HCT116 (cell line): ENCODE measurements at regions not wholly inside any gene's neighbourhood (a gene's known extent, or its start where the extent isn't known, plus 50 kb on each side); places are given as distances from the start of the nearest gene placed in this dataset.
A peak's percentile ranks its signal among the peaks of the same experiment; 100 is the strongest.

Experiments used
- ATAC-seq: fragments of 200-7000 bp; cut with Tn5 transposase; 2 replicates; pipeline ENCODE4 v1.9.1; 2020; ENCODE audit warnings: mild to moderate bottlenecking, moderate library complexity
- BruUV-seq: library from RNA; stranded (reverse); fragments of 400-500 nt; replicated peaks from 2 replicates; lab custom pipeline; 2021; lab: Mats Ljungman, UMichigan
- CTCF ChIA-PET: fragments of 300-600 bp; sonication (Branson Sonifier 250); formaldehyde crosslinking; loops from one replicate; lab custom pipeline; 2021; ENCODE audit warnings: antibody characterized with exemption; lab: Charles Lee
- POLR2A ChIA-PET: fragments of 300-600, 350-600 bp; sonication (Branson Sonifier 250); formaldehyde crosslinking; loops from one replicate; lab custom pipeline; 2021; ENCODE audit warnings: antibody characterized with exemption; lab: Charles Lee
- RAD21 ChIA-PET, 2 experiments: fragments of 300-600 bp; sonication (Branson Sonifier 250); formaldehyde crosslinking; loops; one replicate each; lab custom pipeline; 2023; ENCODE audit warnings: low total read pairs in 2 of 2; ENCODE audit not compliant: uncharacterized antibody in 2 of 2, unreplicated experiment in 2 of 2, low non-redundant PET in 1 of 2; lab: Charles Lee
- DNase-seq: peaks from one replicate; pipeline ENCODE4 v3.0.0-alpha.2; 2010; ENCODE audit warnings: low read depth, low spot score
- H2AFZ ChIP-seq: fragments of 200-600 bp; shearing (Covaris generic), sonication (generic); 2 replicates; pipeline ENCODE4 v1.6.1; 2017; ENCODE audit warnings: low read depth, mixed run types, mixed read lengths, antibody characterized with exemption, low read length; ENCODE audit not compliant: poor library complexity, severe bottlenecking
- H3K27ac ChIP-seq: 2 replicates; pipeline ENCODE4 v1.5.1; 2012; ENCODE audit warnings: low read depth, low read length
- H3K27me3 ChIP-seq: fragments of 200-600 bp; sonication (generic); 2 replicates; pipeline ENCODE4 v1.6.1; 2016; ENCODE audit warnings: mixed run types, low read length, mixed read lengths; ENCODE audit not compliant: insufficient read depth
- H3K36me3 ChIP-seq, 2 experiments: fragments of 200-500 bp in 1 of 2; fragments of 200-600 bp in 1 of 2; sonication (Bioruptor generic) in 1 of 2; sonication (generic) in 1 of 2; 2 replicates each; pipeline versions ENCODE4 v1.5.1 to v1.6.1; 2014 to 2016; ENCODE audit warnings: low read length in 2 of 2, inconsistent platforms in 1 of 2, mixed read lengths in 1 of 2, mixed run types in 1 of 2; ENCODE audit not compliant: insufficient read depth in 2 of 2, control insufficient read depth in 1 of 2
- H3K4me1 ChIP-seq, 2 experiments: fragments of 200-600 bp in 1 of 2; sonication (generic) in 1 of 2; 2 replicates each; pipeline versions ENCODE4 v1.5.1 to v1.6.1; 2012 to 2017; ENCODE audit warnings: low read length in 2 of 2, inconsistent platforms in 1 of 2, mild to moderate bottlenecking in 1 of 2, mixed read lengths in 1 of 2, mixed run types in 1 of 2, moderate library complexity in 1 of 2; ENCODE audit not compliant: insufficient read depth in 2 of 2, control insufficient read depth in 1 of 2
- H3K4me2 ChIP-seq: fragments of 200-600 bp; sonication (generic); 2 replicates; pipeline ENCODE4 v1.6.1; 2017; ENCODE audit warnings: mixed run types, low read length, mixed read lengths
- H3K4me3 ChIP-seq, 2 experiments: fragments of 200-600 bp in 1 of 2; sonication (generic) in 1 of 2; replicated peaks in 1 of 2; 2 replicates each; pipeline ENCODE4 v1.5.1; 2011 to 2016; ENCODE audit warnings: low read length in 2 of 2, control low read depth in 1 of 2, low read depth in 1 of 2, mild to moderate bottlenecking in 1 of 2, mixed read lengths in 1 of 2, mixed run types in 1 of 2
- H3K79me2 ChIP-seq: fragments of 200-600 bp; sonication (generic); 2 replicates; pipeline ENCODE4 v1.6.1; 2017; ENCODE audit warnings: mild to moderate bottlenecking, mixed run types, low read length, moderate library complexity, mixed read lengths; ENCODE audit not compliant: insufficient read depth
- H3K9ac ChIP-seq: fragments of 200-600 bp; sonication (generic); 2 replicates; pipeline ENCODE4 v1.6.1; 2016; ENCODE audit warnings: low read length, mixed read lengths
- H3K9me2 ChIP-seq: fragments of 200-600 bp; sonication (generic), shearing (Covaris generic); 2 replicates; pipeline ENCODE4 v1.6.1; 2017; ENCODE audit warnings: mixed run types, mild to moderate bottlenecking, moderate library complexity; ENCODE audit not compliant: insufficient read depth
- H3K9me3 ChIP-seq, 2 experiments: fragments of 200-500 bp in 1 of 2; fragments of 200-600 bp in 1 of 2; sonication (Bioruptor generic) in 1 of 2; sonication (generic) in 1 of 2; 2 replicates each; pipeline ENCODE4 v1.6.1; 2014 to 2017; ENCODE audit warnings: low read length in 2 of 2, mixed read lengths in 2 of 2, inconsistent platforms in 1 of 2, low read depth in 1 of 2, mild to moderate bottlenecking in 1 of 2, mixed run types in 1 of 2, moderate library complexity in 1 of 2; ENCODE audit not compliant: control insufficient read depth in 1 of 2, insufficient read depth in 1 of 2
- H4K20me1 ChIP-seq: fragments of 200-600 bp; sonication (generic), shearing (Covaris generic); 2 replicates; pipeline ENCODE4 v1.6.1; 2017; ENCODE audit warnings: mixed run types, mild to moderate bottlenecking, moderate library complexity; ENCODE audit not compliant: insufficient read depth
- CEBPB ChIP-seq: IDR thresholded peaks from 2 replicates; pipeline ENCODE4 v1.6.1; 2012; ENCODE audit warnings: low read depth
- ELF1 ChIP-seq: IDR thresholded peaks from 2 replicates; pipeline ENCODE4 v1.6.1; 2012; ENCODE audit warnings: low read depth, borderline replicate concordance
- FOSL1 ChIP-seq: IDR thresholded peaks from 2 replicates; pipeline ENCODE4 v1.6.1; 2012; ENCODE audit warnings: low read depth
- JUND ChIP-seq: IDR thresholded peaks from 2 replicates; pipeline ENCODE4 v1.6.1; 2012
- SIN3A ChIP-seq: IDR thresholded peaks from 2 replicates; pipeline ENCODE4 v1.6.1; 2012; ENCODE audit warnings: low read depth
- SP1 ChIP-seq: IDR thresholded peaks from 2 replicates; pipeline ENCODE4 v1.6.1; 2012; ENCODE audit warnings: low read depth
- YY1 ChIP-seq: IDR thresholded peaks from 2 replicates; pipeline ENCODE4 v1.6.1; 2011; ENCODE audit warnings: low read length, low read depth, moderate library complexity, mild to moderate bottlenecking; ENCODE audit not compliant: insufficient replicate concordance; ENCODE audit errors: extremely low read depth
- ZNF274 ChIP-seq: fragments of 200-500 bp; sonication (Bioruptor generic); IDR thresholded peaks from 2 replicates; pipeline ENCODE4 v1.6.1; 2014; ENCODE audit warnings: mild to moderate bottlenecking, low read depth, low read length, inconsistent platforms
- intact Hi-C: fragments of 100-400 bp; cut with micrococcal nuclease; formaldehyde crosslinking; loops from 2 replicates; pipeline ENCODE4 v1.10.0; 2022
- TF ChIP-seq, protein P1 (sequence below): IDR thresholded peaks from 2 replicates; pipeline ENCODE4 v1.6.1; 2012; ENCODE audit warnings: low read depth

DNA sequence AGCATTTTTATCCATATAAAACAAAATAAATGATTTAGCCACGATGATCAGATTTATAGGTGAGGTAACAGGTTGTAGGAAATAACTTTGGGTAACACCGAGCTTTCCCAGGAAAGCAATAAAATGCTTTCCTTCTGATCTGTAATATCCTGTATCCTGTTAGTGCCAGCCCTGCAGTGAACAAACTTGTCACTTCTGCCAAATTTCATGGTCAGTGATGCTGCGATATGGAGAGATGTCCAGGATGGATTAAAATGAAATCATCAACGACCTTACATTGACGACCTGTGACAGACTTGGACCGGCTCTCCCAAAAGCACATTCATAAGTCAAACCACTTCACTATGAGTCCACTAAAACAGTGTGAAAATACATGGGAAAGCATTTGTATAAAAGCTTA is 608.0 kb upstream of the NRP1 start:
- Histone ChIP-seq H3K36me3 (no peaks in the 10 kb centered on the region), H3K4me3 (no peak overlapping the region), H3K4me2 (no peak overlapping the region), H3K79me2 (no peaks in the 10 kb centered on the region), H3K27ac (no peak overlapping the region), H3K4me1 (no peaks in the 10 kb centered on the region), H4K20me1 (no peaks in the 10 kb centered on the region), H3K9me2 (no peaks in the 10 kb centered on the region), H3K9me3 (no peaks in the 10 kb centered on the region), H3K27me3 (no peaks in the 10 kb centered on the region), H2AFZ (no peak overlapping the region), H3K9ac (no peak overlapping the region)
- RAD21 ChIA-PET, result no interaction called here
- POLR2A ChIA-PET, result no interaction called here
- ATAC-seq (no peak), DNase-seq (no peak)
- intact Hi-C loops, result no loop called here
- BruUV-seq, result no TSS peak
- CTCF ChIA-PET, result no interaction called here
- no peak for TF ChIP-seq ZNF274
- no peak for TF ChIP-seq FOSL1
- no peak for TF ChIP-seq CEBPB
- TF ChIP-seq, protein P1, sequence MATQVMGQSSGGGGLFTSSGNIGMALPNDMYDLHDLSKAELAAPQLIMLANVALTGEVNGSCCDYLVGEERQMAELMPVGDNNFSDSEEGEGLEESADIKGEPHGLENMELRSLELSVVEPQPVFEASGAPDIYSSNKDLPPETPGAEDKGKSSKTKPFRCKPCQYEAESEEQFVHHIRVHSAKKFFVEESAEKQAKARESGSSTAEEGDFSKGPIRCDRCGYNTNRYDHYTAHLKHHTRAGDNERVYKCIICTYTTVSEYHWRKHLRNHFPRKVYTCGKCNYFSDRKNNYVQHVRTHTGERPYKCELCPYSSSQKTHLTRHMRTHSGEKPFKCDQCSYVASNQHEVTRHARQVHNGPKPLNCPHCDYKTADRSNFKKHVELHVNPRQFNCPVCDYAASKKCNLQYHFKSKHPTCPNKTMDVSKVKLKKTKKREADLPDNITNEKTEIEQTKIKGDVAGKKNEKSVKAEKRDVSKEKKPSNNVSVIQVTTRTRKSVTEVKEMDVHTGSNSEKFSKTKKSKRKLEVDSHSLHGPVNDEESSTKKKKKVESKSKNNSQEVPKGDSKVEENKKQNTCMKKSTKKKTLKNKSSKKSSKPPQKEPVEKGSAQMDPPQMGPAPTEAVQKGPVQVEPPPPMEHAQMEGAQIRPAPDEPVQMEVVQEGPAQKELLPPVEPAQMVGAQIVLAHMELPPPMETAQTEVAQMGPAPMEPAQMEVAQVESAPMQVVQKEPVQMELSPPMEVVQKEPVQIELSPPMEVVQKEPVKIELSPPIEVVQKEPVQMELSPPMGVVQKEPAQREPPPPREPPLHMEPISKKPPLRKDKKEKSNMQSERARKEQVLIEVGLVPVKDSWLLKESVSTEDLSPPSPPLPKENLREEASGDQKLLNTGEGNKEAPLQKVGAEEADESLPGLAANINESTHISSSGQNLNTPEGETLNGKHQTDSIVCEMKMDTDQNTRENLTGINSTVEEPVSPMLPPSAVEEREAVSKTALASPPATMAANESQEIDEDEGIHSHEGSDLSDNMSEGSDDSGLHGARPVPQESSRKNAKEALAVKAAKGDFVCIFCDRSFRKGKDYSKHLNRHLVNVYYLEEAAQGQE, result no peak
- TF ChIP-seq ELF1, result no peak
- no peak for TF ChIP-seq YY1

DNA sequence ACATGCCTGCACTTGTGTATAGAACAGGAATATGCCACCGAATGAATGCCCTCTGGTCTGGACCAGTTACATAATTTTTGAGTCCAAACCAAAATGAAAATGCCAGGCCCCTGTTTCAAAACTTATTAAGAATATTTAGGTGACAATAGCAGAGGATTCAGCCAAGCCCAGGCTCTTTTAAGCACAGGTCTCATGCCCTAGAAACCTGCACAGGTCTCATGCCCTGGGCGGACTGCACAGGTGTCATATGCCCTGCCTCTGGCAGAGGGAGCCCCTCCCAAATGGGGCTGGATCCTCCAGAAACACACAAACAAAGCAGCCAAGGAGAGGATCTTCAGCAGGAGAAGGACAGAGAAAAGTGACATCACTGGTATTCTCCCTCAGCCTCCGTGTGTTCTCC is 605.4 kb upstream of the NRP1 start:
- no peaks in the 10 kb centered on the region for H3K9me3 ChIP-seq
- ChIA-PET RAD21 (no interaction called here), CTCF (no interaction called here), POLR2A (no interaction called here)
- no peaks in the 10 kb centered on the region for H3K9me2 ChIP-seq
- BruUV-seq, result no TSS peak
- no peak overlapping the region for H3K4me3 ChIP-seq
- no peak overlapping the region for H3K4me2 ChIP-seq
- no peak overlapping the region for H2AFZ ChIP-seq
- H3K79me2 ChIP-seq, result no peaks in the 10 kb centered on the region
- no peaks in the 10 kb centered on the region for H3K4me1 ChIP-seq
- H4K20me1 ChIP-seq, result no peaks in the 10 kb centered on the region
- no peaks in the 10 kb centered on the region for H3K36me3 ChIP-seq
- ATAC-seq (peak; percentile 67), DNase-seq (no peak)
- H3K9ac ChIP-seq, result no peak overlapping the region
- no peak overlapping the region for H3K27ac ChIP-seq
- intact Hi-C loops, result no loop called here
- H3K27me3 ChIP-seq, result no peaks in the 10 kb centered on the region
- TF ChIP-seq SIN3A, result no peak
- TF ChIP-seq FOSL1, result no peak
- no peak for TF ChIP-seq SP1
- TF ChIP-seq JUND, result no peak
